IPS-15b (cell line): ENCODE measurements at regions not wholly inside any gene's neighbourhood (a gene's known extent, or its start where the extent isn't known, plus 50 kb on each side); places are given as distances from the start of the nearest gene placed in this dataset.

Source experiments
- H3K27me3 ChIP-seq: one replicate; pipeline ENCODE4 v1.6.1; 2013; ENCODE audit warnings: low read length; ENCODE audit not compliant: control insufficient read depth, insufficient read depth
- H3K36me3 ChIP-seq: one replicate; pipeline ENCODE4 v1.6.1; 2013; ENCODE audit warnings: low read length; ENCODE audit not compliant: control insufficient read depth, insufficient read depth
- H3K4me1 ChIP-seq: one replicate; pipeline ENCODE4 v1.6.1; 2013; ENCODE audit warnings: mild to moderate bottlenecking, low read length; ENCODE audit not compliant: control insufficient read depth, insufficient read depth
- H3K4me3 ChIP-seq: one replicate; pipeline ENCODE4 v1.5.1; 2013; ENCODE audit warnings: low read depth, low read length
- H3K9ac ChIP-seq: one replicate; pipeline ENCODE4 v1.6.1; 2013; ENCODE audit warnings: low read depth, mild to moderate bottlenecking, low read length
- H3K9me3 ChIP-seq: one replicate; pipeline ENCODE4 v1.6.1; 2013; ENCODE audit warnings: mild to moderate bottlenecking, low read length; ENCODE audit not compliant: control insufficient read depth, insufficient read depth

- Histone ChIP-seq H3K9ac (no peak overlapping the region), H3K4me1 (no peaks in the 10 kb centered on the region), H3K27me3 (no peaks in the 10 kb centered on the region), H3K36me3 (no peaks in the 10 kb centered on the region), H3K4me3 (no peak overlapping the region), H3K9me3 (no peaks in the 10 kb centered on the region)
Measured at GRCh38 chr17:14940938-14941265, 324.2 kb downstream of the PMP22 start.

GRCh38 chr17:14940108-14940937 is 324.8 kb downstream of the PMP22 start:
- Histone ChIP-seq H3K9me3 (no peaks in the 10 kb centered on the region), H3K4me1 (no peaks in the 10 kb centered on the region), H3K27me3 (no peaks in the 10 kb centered on the region), H3K4me3 (no peak overlapping the region), H3K9ac (no peak overlapping the region), H3K36me3 (no peaks in the 10 kb centered on the region)

- Histone ChIP-seq H3K36me3 (no peaks in the 10 kb centered on the region), H3K4me1 (no peaks in the 10 kb centered on the region), H3K9me3 (no peaks in the 10 kb centered on the region), H3K4me3 (no peak overlapping the region), H3K27me3 (no peaks in the 10 kb centered on the region), H3K9ac (no peak overlapping the region)
Measured at GRCh38 chr17:14935845-14936485, 329.2 kb downstream of the PMP22 start.

- no peaks in the 10 kb centered on the region for H3K9me3 ChIP-seq
- no peaks in the 10 kb centered on the region for H3K27me3 ChIP-seq
- no peak overlapping the region for H3K9ac ChIP-seq
- no peak overlapping the region for H3K4me3 ChIP-seq
- no peaks in the 10 kb centered on the region for H3K4me1 ChIP-seq
- no peaks in the 10 kb centered on the region for H3K36me3 ChIP-seq
Measured at GRCh38 chr17:14935139-14935841, 329.8 kb downstream of the PMP22 start.

- Histone ChIP-seq H3K4me1 (no peaks in the 10 kb centered on the region), H3K27me3 (no peaks in the 10 kb centered on the region), H3K9ac (no peak overlapping the region), H3K9me3 (no peaks in the 10 kb centered on the region), H3K36me3 (no peaks in the 10 kb centered on the region), H3K4me3 (no peak overlapping the region)
Measured at GRCh38 chr17:14933676-14934075, 331.4 kb downstream of the PMP22 start.

GRCh38 chr17:14926526-14927122 is 338.5 kb downstream of the PMP22 start:
- no peak overlapping the region for H3K4me3 ChIP-seq
- no peaks in the 10 kb centered on the region for H3K36me3 ChIP-seq
- no peaks in the 10 kb centered on the region for H3K9me3 ChIP-seq
- H3K27me3 ChIP-seq, result no peaks in the 10 kb centered on the region
- H3K9ac ChIP-seq, result no peak overlapping the region
- H3K4me1 ChIP-seq, result no peaks in the 10 kb centered on the region

GRCh38 chr17:14926073-14926472 is 339.1 kb downstream of the PMP22 start:
- Histone ChIP-seq H3K4me3 (no peak overlapping the region), H3K4me1 (no peaks in the 10 kb centered on the region), H3K9ac (no peak overlapping the region), H3K9me3 (no peaks in the 10 kb centered on the region), H3K27me3 (no peaks in the 10 kb centered on the region), H3K36me3 (no peaks in the 10 kb centered on the region)

- no peaks in the 10 kb centered on the region for H3K36me3 ChIP-seq
- H3K9ac ChIP-seq, result no peak overlapping the region
- H3K4me1 ChIP-seq, result peaks cover under 1% of the 10 kb centered on the region
- H3K27me3 ChIP-seq, result no peaks in the 10 kb centered on the region
- H3K4me3 ChIP-seq, result no peak overlapping the region
- H3K9me3 ChIP-seq, result no peaks in the 10 kb centered on the region
Measured at GRCh38 chr17:14925498-14925897, 339.6 kb downstream of the PMP22 start.

- no peak overlapping the region for H3K9ac ChIP-seq
- no peaks in the 10 kb centered on the region for H3K9me3 ChIP-seq
- no peaks in the 10 kb centered on the region for H3K36me3 ChIP-seq
- H3K4me3 ChIP-seq, result no peak overlapping the region
- H3K4me1 ChIP-seq, result peaks cover 13% of the 10 kb centered on the region
- H3K27me3 ChIP-seq, result no peaks in the 10 kb centered on the region
Measured at GRCh38 chr17:14923981-14924380, 341.1 kb downstream of the PMP22 start.

GRCh38 chr17:14922411-14922810 is 342.7 kb downstream of the PMP22 start:
- H3K36me3 ChIP-seq, result no peaks in the 10 kb centered on the region
- no peaks in the 10 kb centered on the region for H3K27me3 ChIP-seq
- H3K4me3 ChIP-seq, result no peak overlapping the region
- H3K4me1 ChIP-seq, result peaks cover 14% of the 10 kb centered on the region
- no peak overlapping the region for H3K9ac ChIP-seq
- no peaks in the 10 kb centered on the region for H3K9me3 ChIP-seq

- Histone ChIP-seq H3K36me3 (no peaks in the 10 kb centered on the region), H3K27me3 (no peaks in the 10 kb centered on the region), H3K9ac (no peak overlapping the region), H3K4me3 (no peak overlapping the region), H3K4me1 (peaks cover 14% of the 10 kb centered on the region), H3K9me3 (no peaks in the 10 kb centered on the region)
Measured at GRCh38 chr17:14921936-14922335, 343.2 kb downstream of the PMP22 start.
